Peyer's patch (tissue), 4 donors: ENCODE measurements at regions not wholly inside any gene's neighbourhood (a gene's known extent, or its start where the extent isn't known, plus 50 kb on each side); places are given as distances from the start of the nearest gene placed in this dataset.
"Not testable (repeated sequence)": the region's sequence is repeated elsewhere in the genome, so short reads cannot be mapped to it uniquely, and the experiment has no call there.

ENCODE experiments used
- CTCF ChIP-seq, 6 experiments: fragments of 450-650 bp in 4 of 6; fragments of 200-600 bp in 2 of 6; sonication (generic) in 1 of 6; IDR thresholded peaks; one replicate each; pipeline ENCODE4 v1.5.1; 2017 to 2019; ENCODE audit warnings: antibody characterized with exemption in 6 of 6, mild to moderate bottlenecking in 3 of 6, moderate library complexity in 1 of 6
- POLR2A ChIP-seq, 2 donors: fragments of 450-650 bp; IDR thresholded peaks; one replicate each; pipeline ENCODE4 v1.5.1; 2017; ENCODE audit warnings: antibody characterized with exemption in 2 of 2, mild to moderate bottlenecking in 2 of 2, moderate library complexity in 2 of 2

- TF ChIP-seq CTCF, POLR2A (IDR thresholded peaks at IDR 0.05): not testable (repeated sequence)
Measured at GRCh38 chr6:16876852-16877251, 115.6 kb upstream of the ATXN1 start.
